ENCODE measurements at regions not wholly inside any gene's neighbourhood (a gene's known extent, or its start where the extent isn't known, plus 50 kb on each side); places are given as distances from the start of the nearest gene placed in this dataset.

DNA sequence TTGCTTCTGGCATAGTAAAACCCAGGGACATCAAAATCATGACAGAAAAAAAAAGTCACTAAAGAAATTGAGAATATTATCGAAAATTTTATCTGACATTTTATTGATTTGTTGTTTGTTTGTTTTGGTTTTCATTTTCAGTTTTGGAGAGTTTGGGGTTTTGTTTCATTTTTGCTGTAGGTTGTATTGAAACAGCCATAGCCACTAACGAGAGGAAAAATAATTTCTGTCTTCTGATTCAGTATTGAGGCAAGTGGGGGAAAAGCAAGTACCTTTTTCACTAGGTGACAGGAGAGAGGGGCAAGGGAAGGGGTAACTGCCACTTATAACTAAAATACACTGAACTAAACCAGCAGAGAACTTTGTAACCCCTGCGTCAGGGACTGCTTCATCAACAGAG lies 392.8 kb upstream of the NDST3 start:
- Histone ChIP-seq H3K27me3 (ENCODE audit: insufficient read depth, poor library complexity, severe bottlenecking) (no peaks in the 10 kb centered on the region), H3K4me1 (ENCODE audit: insufficient read depth, poor library complexity, severe bottlenecking) (no peaks in the 10 kb centered on the region), H3K9me3 (ENCODE audit: severe bottlenecking) (no peaks in the 10 kb centered on the region), H3K36me3 (ENCODE audit: low read depth) (no peaks in the 10 kb centered on the region), H3K4me3 (ENCODE audit: severe bottlenecking) (no peak overlapping the region), H3K27ac (ENCODE audit: poor library complexity, severe bottlenecking) (no peak overlapping the region)
- ATAC-seq (ENCODE audit: low read depth) = no peak
- no peak for DNase-seq (ENCODE audit: low spot score)
- no peak for TF ChIP-seq CTCF (IDR thresholded peaks at IDR 0.05; ENCODE audit: poor library complexity, severe bottlenecking)

- Histone ChIP-seq H3K9me3 (ENCODE audit: severe bottlenecking) (no peaks in the 10 kb centered on the region), H3K27ac (ENCODE audit: poor library complexity, severe bottlenecking) (no peak overlapping the region), H3K36me3 (ENCODE audit: low read depth) (no peaks in the 10 kb centered on the region), H3K4me3 (ENCODE audit: severe bottlenecking) (no peak overlapping the region), H3K4me1 (ENCODE audit: insufficient read depth, poor library complexity, severe bottlenecking) (no peaks in the 10 kb centered on the region), H3K27me3 (ENCODE audit: insufficient read depth, poor library complexity, severe bottlenecking) (no peaks in the 10 kb centered on the region)
- TF ChIP-seq CTCF (IDR thresholded peaks at IDR 0.05; ENCODE audit: poor library complexity, severe bottlenecking) = no peak
- ATAC-seq (ENCODE audit: low read depth) (no peak), DNase-seq (ENCODE audit: low spot score) (no peak)
Measured at GRCh38 chr4:117654079-117654478, 380.2 kb upstream of the NDST3 start.

DNA sequence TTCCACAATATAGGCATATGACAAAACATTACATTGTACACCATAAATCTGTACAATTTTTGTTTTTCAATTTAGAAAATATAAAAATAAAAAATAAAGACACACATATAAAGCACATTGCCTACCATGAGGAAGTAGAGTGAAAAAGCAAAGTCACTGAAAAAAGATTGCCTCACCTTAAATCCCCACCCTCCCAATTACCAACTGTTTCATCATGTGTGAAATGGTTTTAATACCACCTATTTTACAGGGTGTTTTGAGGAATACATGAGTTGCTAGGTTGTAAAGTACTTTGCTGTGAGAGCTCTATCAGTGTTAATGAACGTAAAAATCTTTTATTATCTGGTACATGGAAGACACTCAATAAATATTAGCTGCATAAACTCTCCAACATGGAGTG lies 373.6 kb upstream of the NDST3 start:
- Histone ChIP-seq H3K36me3 (ENCODE audit: low read depth) (no peaks in the 10 kb centered on the region), H3K9me3 (ENCODE audit: severe bottlenecking) (no peaks in the 10 kb centered on the region), H3K27me3 (ENCODE audit: insufficient read depth, poor library complexity, severe bottlenecking) (no peaks in the 10 kb centered on the region), H3K4me1 (ENCODE audit: insufficient read depth, poor library complexity, severe bottlenecking) (no peaks in the 10 kb centered on the region), H3K4me3 (ENCODE audit: severe bottlenecking) (no peak overlapping the region), H3K27ac (ENCODE audit: poor library complexity, severe bottlenecking) (no peak overlapping the region)
- TF ChIP-seq CTCF (IDR thresholded peaks at IDR 0.05; ENCODE audit: poor library complexity, severe bottlenecking) = no peak
- DNase-seq (ENCODE audit: low spot score) (no peak), ATAC-seq (ENCODE audit: low read depth) (no peak)

DNA sequence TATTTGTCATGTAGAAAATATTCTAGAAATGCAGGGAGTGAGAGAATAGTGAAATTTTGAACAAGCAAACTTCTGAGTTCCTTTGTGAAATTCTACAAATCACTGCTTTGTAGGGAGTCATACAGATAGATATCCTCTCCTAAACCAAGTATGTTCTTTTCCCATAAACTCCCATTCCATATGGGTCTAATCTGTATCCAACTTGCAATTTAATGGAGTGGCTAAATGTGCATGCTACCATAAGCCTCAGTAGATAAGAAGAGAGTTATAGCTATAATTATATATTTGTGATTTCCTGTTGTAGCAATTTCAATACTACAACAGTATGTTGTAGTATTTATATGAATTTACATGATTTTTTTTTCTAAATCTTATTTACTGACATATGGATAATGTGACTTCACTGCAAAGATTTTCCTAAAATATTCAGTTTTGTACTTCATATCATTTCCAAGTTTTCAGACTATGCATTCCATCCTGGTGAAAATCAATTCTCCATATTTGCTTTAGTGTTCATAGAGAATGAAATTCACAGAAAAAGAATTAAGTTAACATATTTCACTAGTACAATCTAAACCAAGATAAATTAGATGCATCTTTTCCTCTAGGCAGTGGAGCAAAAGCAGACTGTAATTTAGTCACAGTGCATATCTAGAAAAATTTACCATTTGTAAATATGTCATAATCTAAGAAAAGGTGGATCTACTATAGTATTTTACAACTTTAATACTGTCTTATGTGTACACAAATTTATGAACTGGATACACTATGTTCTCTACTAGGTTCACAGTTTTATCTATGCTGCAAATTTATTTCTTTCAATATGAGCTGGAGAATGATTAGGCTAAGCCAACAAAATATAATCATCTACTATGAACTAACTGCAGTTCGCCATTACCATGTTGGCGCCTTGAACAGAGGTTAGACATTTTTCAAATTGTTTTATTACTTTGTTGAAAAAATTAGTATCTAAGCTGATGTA lies 372.9 kb upstream of the NDST3 start:
- H3K4me1 ChIP-seq (ENCODE audit: insufficient read depth, poor library complexity, severe bottlenecking) = no peaks in the 10 kb centered on the region
- DNase-seq (ENCODE audit: low spot score) = no peak
- H3K36me3 ChIP-seq (ENCODE audit: low read depth) = no peaks in the 10 kb centered on the region
- no peak for ATAC-seq (ENCODE audit: low read depth)
- no peaks in the 10 kb centered on the region for H3K9me3 ChIP-seq (ENCODE audit: severe bottlenecking)
- no peak overlapping the region for H3K27ac ChIP-seq (ENCODE audit: poor library complexity, severe bottlenecking)
- no peaks in the 10 kb centered on the region for H3K27me3 ChIP-seq (ENCODE audit: insufficient read depth, poor library complexity, severe bottlenecking)
- no peak for TF ChIP-seq CTCF (IDR thresholded peaks at IDR 0.05; ENCODE audit: poor library complexity, severe bottlenecking)
- H3K4me3 ChIP-seq (ENCODE audit: severe bottlenecking) = no peak overlapping the region
